ENCODE measurements at regions not wholly inside any gene's neighbourhood (a gene's known extent, or its start where the extent isn't known, plus 50 kb on each side); places are given as distances from the start of the nearest gene placed in this dataset.

DNA sequence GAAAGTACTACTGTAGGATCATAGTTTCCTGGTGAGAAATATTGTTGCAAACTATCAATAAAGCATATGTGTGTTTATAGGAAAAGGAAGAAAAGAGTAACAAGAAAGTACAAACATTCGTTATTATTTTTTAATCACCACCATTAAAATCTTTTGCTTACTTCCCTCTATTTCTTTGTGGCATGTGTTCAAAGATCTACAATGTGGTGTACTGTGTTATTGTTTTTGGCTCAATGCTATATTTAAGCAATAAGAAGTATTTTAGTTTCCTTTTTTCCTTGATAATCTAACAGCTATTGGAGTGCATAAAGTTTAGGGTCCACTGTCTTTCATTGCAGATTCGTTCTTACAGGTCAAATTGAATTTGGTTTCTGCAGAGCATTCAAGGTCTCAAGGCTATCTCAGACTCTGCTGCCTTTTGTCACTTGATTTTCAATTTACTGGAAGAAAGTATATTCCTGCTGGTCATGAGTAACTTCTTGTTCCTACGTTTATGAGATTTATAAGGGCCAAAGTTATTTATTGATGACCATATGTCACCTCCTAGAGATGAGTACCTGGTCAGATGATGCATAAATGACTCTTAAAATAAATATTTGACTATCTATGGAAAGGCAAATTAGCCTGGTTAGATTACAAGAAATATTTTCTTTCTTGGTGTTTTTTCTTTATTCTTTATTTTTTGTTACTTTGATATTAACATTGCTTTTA lies 323.0 kb downstream of the TMEM167A start:
- TF ChIP-seq, protein P1, sequence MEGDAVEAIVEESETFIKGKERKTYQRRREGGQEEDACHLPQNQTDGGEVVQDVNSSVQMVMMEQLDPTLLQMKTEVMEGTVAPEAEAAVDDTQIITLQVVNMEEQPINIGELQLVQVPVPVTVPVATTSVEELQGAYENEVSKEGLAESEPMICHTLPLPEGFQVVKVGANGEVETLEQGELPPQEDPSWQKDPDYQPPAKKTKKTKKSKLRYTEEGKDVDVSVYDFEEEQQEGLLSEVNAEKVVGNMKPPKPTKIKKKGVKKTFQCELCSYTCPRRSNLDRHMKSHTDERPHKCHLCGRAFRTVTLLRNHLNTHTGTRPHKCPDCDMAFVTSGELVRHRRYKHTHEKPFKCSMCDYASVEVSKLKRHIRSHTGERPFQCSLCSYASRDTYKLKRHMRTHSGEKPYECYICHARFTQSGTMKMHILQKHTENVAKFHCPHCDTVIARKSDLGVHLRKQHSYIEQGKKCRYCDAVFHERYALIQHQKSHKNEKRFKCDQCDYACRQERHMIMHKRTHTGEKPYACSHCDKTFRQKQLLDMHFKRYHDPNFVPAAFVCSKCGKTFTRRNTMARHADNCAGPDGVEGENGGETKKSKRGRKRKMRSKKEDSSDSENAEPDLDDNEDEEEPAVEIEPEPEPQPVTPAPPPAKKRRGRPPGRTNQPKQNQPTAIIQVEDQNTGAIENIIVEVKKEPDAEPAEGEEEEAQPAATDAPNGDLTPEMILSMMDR (IDR thresholded peaks at IDR 0.05; ENCODE audit: low read depth, low read length): no peak

GRCh38 chr5:82753374-82753773 lies 323.8 kb downstream of the TMEM167A start:
- TF ChIP-seq, protein P1 (IDR thresholded peaks at IDR 0.05; ENCODE audit: low read depth, low read length): no peak

More for the DNA sequence above, 323.0 kb downstream of the TMEM167A start:
- no peak for DNase-seq (ENCODE audit: extremely low read depth, low read depth)

GRCh38 chr5:82749461-82749820 lies 327.8 kb downstream of the TMEM167A start:
- TF ChIP-seq, protein P1 (IDR thresholded peaks at IDR 0.05; ENCODE audit: low read depth, low read length): no peak
- DNase-seq (ENCODE audit: extremely low read depth, low read depth): no peak

More at GRCh38 chr5:82753374-82753773, 323.8 kb downstream of the TMEM167A start:
- no peak for DNase-seq (ENCODE audit: extremely low read depth, low read depth)

- DNase-seq (ENCODE audit: extremely low read depth, low read depth): no peak
These were observed 328.3 kb downstream of the TMEM167A start for GRCh38 chr5:82748688-82749460.

DNA sequence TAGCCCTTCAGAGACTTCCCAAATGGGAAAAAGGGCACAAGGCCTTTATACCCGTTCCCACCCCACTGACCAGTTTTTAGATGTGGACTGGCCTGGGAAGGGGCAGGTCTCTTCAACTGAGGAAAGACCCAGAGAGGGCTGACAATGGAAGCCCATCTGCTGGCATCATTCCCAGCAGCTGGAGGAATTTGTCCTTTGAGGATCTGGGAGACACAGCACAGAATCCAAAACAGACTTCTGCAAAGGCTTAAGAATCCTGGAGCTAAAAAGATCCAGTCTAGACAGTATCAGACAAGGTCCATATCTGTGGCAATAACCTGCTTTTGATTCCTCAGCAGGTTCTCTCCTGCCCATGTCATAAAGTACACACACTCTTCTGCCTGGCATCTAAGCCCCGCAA lies 329.2 kb downstream of the TMEM167A start:
- TF ChIP-seq, protein P1 (IDR thresholded peaks at IDR 0.05; ENCODE audit: low read depth, low read length): no peak

More at GRCh38 chr5:82748688-82749460, 328.3 kb downstream of the TMEM167A start:
- TF ChIP-seq, protein P1 (IDR thresholded peaks at IDR 0.05; ENCODE audit: low read depth, low read length): no peak

DNA sequence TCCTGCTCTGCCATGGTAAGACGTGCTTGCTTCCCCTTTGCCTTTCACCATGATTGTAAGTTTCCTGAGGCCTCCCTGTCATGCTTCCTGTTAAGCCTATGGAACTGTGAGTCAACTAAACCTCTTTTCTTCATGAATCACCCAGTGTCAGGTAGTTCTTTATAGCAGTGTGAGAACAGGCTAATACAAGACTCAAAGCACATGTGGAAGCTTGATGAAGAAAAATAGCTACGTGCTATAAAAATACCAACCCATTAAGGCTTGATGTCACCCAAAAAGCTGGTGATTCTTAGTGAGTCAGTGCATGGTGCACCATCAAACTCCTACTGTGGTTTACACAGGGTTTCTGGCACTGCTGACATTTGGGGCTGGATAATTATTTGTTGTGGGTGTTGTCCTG lies 332.2 kb downstream of the TMEM167A start:
- TF ChIP-seq, protein P1 (IDR thresholded peaks at IDR 0.05; ENCODE audit: low read depth, low read length): no peak
- DNase-seq (ENCODE audit: extremely low read depth, low read depth): no peak

More for the DNA sequence above, 329.2 kb downstream of the TMEM167A start:
- DNase-seq (ENCODE audit: extremely low read depth, low read depth): no peak

GRCh38 chr5:82738681-82739269 lies 338.4 kb downstream of the TMEM167A start:
- TF ChIP-seq, protein P1 (IDR thresholded peaks at IDR 0.05; ENCODE audit: low read depth, low read length): no peak
- no peak for DNase-seq (ENCODE audit: extremely low read depth, low read depth)

Data from AG09319 (cell line).